ENCODE measurements at regions not wholly inside any gene's neighbourhood (a gene's known extent, or its start where the extent isn't known, plus 50 kb on each side); places are given as distances from the start of the nearest gene placed in this dataset.

DNA sequence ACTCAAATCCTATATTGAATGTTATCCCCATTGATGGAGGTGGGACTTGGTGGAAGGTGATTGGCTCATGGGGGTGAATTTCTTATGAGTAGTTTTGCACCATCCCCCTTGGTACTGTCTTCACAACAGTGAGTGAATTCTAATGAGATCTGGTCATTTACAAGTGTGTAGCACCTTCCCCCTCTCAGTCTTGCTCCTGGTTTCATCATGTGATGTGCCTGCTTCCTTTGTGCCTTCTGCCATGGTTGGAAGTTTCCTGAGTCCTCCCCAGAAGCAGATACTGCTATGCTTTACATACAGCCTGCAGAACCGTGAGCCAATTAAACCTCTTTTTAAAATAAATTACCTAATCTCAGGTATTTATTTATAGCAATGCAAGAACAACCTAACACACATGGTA, 302.4 kb upstream of the KITLG start:
- Mint-ChIP-seq H3K27me3 (ENCODE audit: unreplicated experiment) (no peaks in the 10 kb centered on the region), H3K9me3 (ENCODE audit: unreplicated experiment) (no peaks in the 10 kb centered on the region), H3K36me3 (ENCODE audit: unreplicated experiment) (no peaks in the 10 kb centered on the region), H3K4me1 (ENCODE audit: unreplicated experiment) (no peaks in the 10 kb centered on the region), H3K4me3 (ENCODE audit: unreplicated experiment) (no peak overlapping the region), H3K27ac (ENCODE audit: unreplicated experiment) (no peak overlapping the region)
- no peak for DNase-seq (ENCODE audit: extremely low spot score, unreplicated experiment)
- no peak for TF ChIP-seq CTCF (IDR thresholded peaks at IDR 0.05)

- DNase-seq (ENCODE audit: extremely low spot score, unreplicated experiment), result no peak
- no peaks in the 10 kb centered on the region for H3K4me1 Mint-ChIP-seq (ENCODE audit: unreplicated experiment)
- no peak overlapping the region for H3K4me3 Mint-ChIP-seq (ENCODE audit: unreplicated experiment)
- H3K27me3 Mint-ChIP-seq (ENCODE audit: unreplicated experiment), result no peaks in the 10 kb centered on the region
- H3K9me3 Mint-ChIP-seq (ENCODE audit: unreplicated experiment), result peaks cover 5% of the 10 kb centered on the region
- H3K27ac Mint-ChIP-seq (ENCODE audit: unreplicated experiment), result no peak overlapping the region
- H3K36me3 Mint-ChIP-seq (ENCODE audit: unreplicated experiment), result no peaks in the 10 kb centered on the region
- TF ChIP-seq CTCF (IDR thresholded peaks at IDR 0.05), result no peak
These were observed 299.8 kb upstream of the KITLG start for GRCh38 chr12:88880051-88880450.

DNA sequence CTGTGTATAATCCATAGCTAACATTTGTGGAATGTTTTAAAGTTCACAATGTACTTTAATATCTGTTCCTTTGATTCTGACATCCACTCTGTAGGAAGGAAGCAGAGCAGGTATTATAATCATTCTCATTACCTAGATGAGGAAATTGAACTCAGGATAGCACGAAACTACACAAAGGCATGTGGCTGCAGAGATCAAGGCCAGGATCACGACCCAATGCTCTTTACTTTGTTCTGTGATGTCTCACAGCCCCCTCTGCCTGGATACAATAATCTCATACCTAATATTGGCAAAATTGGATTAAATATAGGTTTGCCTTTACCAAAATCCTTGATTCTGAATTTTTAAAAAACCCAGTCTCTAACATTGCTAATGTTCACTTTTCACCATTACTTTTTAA, 298.0 kb upstream of the KITLG start:
- TF ChIP-seq CTCF (IDR thresholded peaks at IDR 0.05), result no peak
- Mint-ChIP-seq H3K9me3 (ENCODE audit: unreplicated experiment) (peaks cover 5% of the 10 kb centered on the region), H3K36me3 (ENCODE audit: unreplicated experiment) (no peaks in the 10 kb centered on the region), H3K27ac (ENCODE audit: unreplicated experiment) (no peak overlapping the region), H3K4me3 (ENCODE audit: unreplicated experiment) (no peak overlapping the region), H3K4me1 (ENCODE audit: unreplicated experiment) (no peaks in the 10 kb centered on the region), H3K27me3 (ENCODE audit: unreplicated experiment) (no peaks in the 10 kb centered on the region)
- no peak for DNase-seq (ENCODE audit: extremely low spot score, unreplicated experiment)

- no peaks in the 10 kb centered on the region for H3K4me1 Mint-ChIP-seq (ENCODE audit: unreplicated experiment)
- H3K9me3 Mint-ChIP-seq (ENCODE audit: unreplicated experiment), result peaks cover 5% of the 10 kb centered on the region
- no peak for DNase-seq (ENCODE audit: extremely low spot score, unreplicated experiment)
- TF ChIP-seq CTCF (IDR thresholded peaks at IDR 0.05), result no peak
- H3K4me3 Mint-ChIP-seq (ENCODE audit: unreplicated experiment), result no peak overlapping the region
- H3K36me3 Mint-ChIP-seq (ENCODE audit: unreplicated experiment), result no peaks in the 10 kb centered on the region
- H3K27ac Mint-ChIP-seq (ENCODE audit: unreplicated experiment), result no peak overlapping the region
- H3K27me3 Mint-ChIP-seq (ENCODE audit: unreplicated experiment), result no peaks in the 10 kb centered on the region
These were observed 296.6 kb upstream of the KITLG start for GRCh38 chr12:88876857-88877256.

DNA sequence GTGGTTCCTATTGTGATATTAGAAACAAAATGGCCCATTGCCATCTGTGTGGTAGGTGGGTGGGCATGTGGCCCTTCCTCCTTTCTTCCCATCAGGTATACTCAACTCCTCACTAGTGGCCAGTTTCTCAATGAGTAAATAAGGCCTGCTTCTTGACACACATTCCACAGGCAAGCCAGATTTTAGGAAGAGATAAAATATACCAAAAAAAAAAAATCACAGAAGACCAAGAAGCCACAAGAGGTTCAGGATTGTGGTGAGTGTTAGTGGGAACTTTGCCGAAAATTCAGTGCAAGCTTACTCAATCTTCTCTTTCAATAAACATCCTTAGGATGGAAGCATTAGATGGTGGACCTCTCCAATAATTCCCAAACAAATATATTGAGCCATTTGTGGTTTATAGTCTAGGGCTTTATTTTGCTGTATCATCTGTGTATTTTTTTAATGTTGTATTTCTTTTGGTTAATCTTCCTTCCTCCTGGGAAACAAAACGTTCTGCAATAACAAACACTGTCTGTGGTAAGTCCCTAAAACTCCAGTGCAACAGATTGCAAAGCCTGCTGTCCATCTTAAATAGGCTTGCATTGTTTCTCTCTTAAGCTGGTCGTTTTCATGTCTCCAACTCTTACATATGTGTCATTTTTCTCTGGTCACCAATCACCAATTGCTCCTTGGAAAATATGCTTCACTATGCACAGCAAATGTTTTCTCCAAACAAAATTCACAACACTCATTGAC, 289.9 kb upstream of the KITLG start:
- Mint-ChIP-seq H3K9me3 (ENCODE audit: unreplicated experiment) (no peaks in the 10 kb centered on the region), H3K4me1 (ENCODE audit: unreplicated experiment) (no peaks in the 10 kb centered on the region), H3K27ac (ENCODE audit: unreplicated experiment) (no peak overlapping the region), H3K27me3 (ENCODE audit: unreplicated experiment) (no peaks in the 10 kb centered on the region), H3K4me3 (ENCODE audit: unreplicated experiment) (no peak overlapping the region), H3K36me3 (ENCODE audit: unreplicated experiment) (no peaks in the 10 kb centered on the region)
- no peak for TF ChIP-seq CTCF (IDR thresholded peaks at IDR 0.05)
- DNase-seq (ENCODE audit: extremely low spot score, unreplicated experiment), result no peak
